Endothelial cell of umbilical vein (primary cell): ENCODE measurements at regions not wholly inside any gene's neighbourhood (a gene's known extent, or its start where the extent isn't known, plus 50 kb on each side); places are given as distances from the start of the nearest gene placed in this dataset.

Experiments used
- BruUV-seq: library from RNA; stranded (reverse); fragments of 400-500 nt; replicated peaks from 2 replicates; lab custom pipeline; 2021; lab: Mats Ljungman, UMichigan
- CTCF ChIA-PET: fragments of 300-600, 350-600 bp; sonication (Branson Sonifier 250); formaldehyde crosslinking; loops from one replicate; lab custom pipeline; 2021; ENCODE audit warnings: antibody characterized with exemption, inconsistent platforms; lab: Charles Lee
- POLR2A ChIA-PET: fragments of 300-600, 350-600 bp; sonication (Branson Sonifier 250); formaldehyde crosslinking; loops from one replicate; lab custom pipeline; 2021; ENCODE audit warnings: antibody characterized with exemption, inconsistent platforms; lab: Charles Lee
- DNase-seq: peaks from one replicate; pipeline ENCODE4 v3.0.0-alpha.2; 2011; ENCODE audit warnings: low read depth, low spot score
- FAIRE-seq: peaks from 2 replicates; lab custom pipeline; 2011; peaks lifted over from hg19 to GRCh38; lab: Jason Lieb, UNC
- H2AFZ ChIP-seq: 2 replicates; pipeline ENCODE4 v1.6.0; 2012; ENCODE audit warnings: low read depth, low read length, control low read depth, inconsistent platforms
- H3K27ac ChIP-seq: 2 replicates; pipeline ENCODE4 v1.5.1; 2011; ENCODE audit warnings: low read depth, mild to moderate bottlenecking, control low read depth, low read length, moderate library complexity; ENCODE audit not compliant: insufficient read depth
- H3K27me3 ChIP-seq, 2 experiments: 2 replicates each; pipeline versions ENCODE4 v1.6.0 to v1.6.1; 2011; ENCODE audit warnings: low read length in 2 of 2, mixed read lengths in 1 of 2; ENCODE audit not compliant: control insufficient read depth in 2 of 2, insufficient read depth in 2 of 2
- H3K36me3 ChIP-seq, 2 experiments: 2 replicates in 1 of 2; 3 replicates in 1 of 2; pipeline ENCODE4 v1.5.1; 2011; ENCODE audit warnings: low read length in 2 of 2, mild to moderate bottlenecking in 1 of 2, moderate library complexity in 1 of 2; ENCODE audit not compliant: control insufficient read depth in 2 of 2, insufficient read depth in 2 of 2; ENCODE audit errors: extremely low read depth in 1 of 2
- H3K4me1 ChIP-seq: 3 replicates; pipeline ENCODE4 v1.5.1; 2011; ENCODE audit warnings: mild to moderate bottlenecking, low read length; ENCODE audit not compliant: control insufficient read depth, insufficient read depth; ENCODE audit errors: extremely low read depth
- H3K4me2 ChIP-seq: 2 replicates; pipeline ENCODE4 v1.6.1; 2011; ENCODE audit warnings: low read length, control low read depth, mixed read lengths; ENCODE audit not compliant: insufficient read depth
- H3K4me3 ChIP-seq, 3 experiments: fragments of 200-600 bp in 1 of 3; sonication (generic), shearing (Covaris generic) in 1 of 3; replicated peaks in 1 of 3; 2 replicates each; pipeline ENCODE4 v1.5.1; 2011 to 2016; ENCODE audit warnings: control low read depth in 3 of 3, low read length in 3 of 3, mild to moderate bottlenecking in 2 of 3, inconsistent platforms in 1 of 3, low read depth in 1 of 3, moderate library complexity in 1 of 3; ENCODE audit not compliant: insufficient read depth in 1 of 3
- H3K79me2 ChIP-seq: 2 replicates; pipeline ENCODE4 v1.6.0; 2012; ENCODE audit warnings: low read length, inconsistent platforms; ENCODE audit not compliant: control insufficient read depth, insufficient read depth
- H3K9ac ChIP-seq: replicated peaks from 2 replicates; pipeline ENCODE3; 2011; ENCODE audit warnings: low read length, control low read depth; ENCODE audit not compliant: insufficient read depth; ENCODE audit errors: extremely low read depth
- H3K9me1 ChIP-seq: replicated peaks from 3 replicates; pipeline ENCODE4 v1.6.0; 2011; ENCODE audit warnings: mild to moderate bottlenecking, low read length; ENCODE audit not compliant: control insufficient read depth, insufficient read depth; ENCODE audit errors: extremely low read depth
- H3K9me3 ChIP-seq: replicated peaks from 2 replicates; pipeline ENCODE4 v1.5.1; 2012; ENCODE audit warnings: low read length, inconsistent platforms; ENCODE audit not compliant: control insufficient read depth, insufficient read depth
- H4K20me1 ChIP-seq: replicated peaks from 2 replicates; pipeline ENCODE3; 2011; ENCODE audit warnings: mild to moderate bottlenecking, low read length; ENCODE audit not compliant: control insufficient read depth, insufficient read depth; ENCODE audit errors: extremely low read depth
- EZH2 ChIP-seq: IDR thresholded peaks from 2 replicates; pipeline ENCODE4 v1.6.1; 2012; ENCODE audit warnings: borderline replicate concordance, low read depth, mild to moderate bottlenecking, moderate library complexity, low read length, inconsistent platforms; ENCODE audit not compliant: severe bottlenecking
- FOS ChIP-seq: IDR thresholded peaks from 2 replicates; pipeline ENCODE4 v1.6.1; 2011; ENCODE audit warnings: mild to moderate bottlenecking, low read length, moderate library complexity, borderline replicate concordance; ENCODE audit not compliant: insufficient read depth
- GATA2 ChIP-seq: IDR thresholded peaks from 2 replicates; pipeline ENCODE4 v1.7.0; 2011; ENCODE audit warnings: low read depth, mild to moderate bottlenecking, moderate library complexity, mixed read lengths, low read length; ENCODE audit not compliant: insufficient read length, insufficient read depth
- JUN ChIP-seq: IDR thresholded peaks from 2 replicates; pipeline ENCODE4 v1.6.1; 2011; ENCODE audit warnings: borderline replicate concordance, low read depth; ENCODE audit not compliant: insufficient read length, insufficient read depth
- MYC ChIP-seq: IDR thresholded peaks from one replicate; pipeline ENCODE4 v1.6.1; 2011; ENCODE audit warnings: mild to moderate bottlenecking, low read depth, low read length
- POLR2A ChIP-seq: IDR thresholded peaks from 2 replicates; pipeline ENCODE4 v1.6.1; 2012; ENCODE audit warnings: low read depth, mild to moderate bottlenecking, control low read depth, low read length
- POLR2AphosphoS5 ChIP-seq: IDR thresholded peaks from 2 replicates; pipeline ENCODE4 v1.6.1; 2012; ENCODE audit warnings: low read depth, mild to moderate bottlenecking, control low read depth, low read length, moderate library complexity; ENCODE audit not compliant: insufficient read depth
- dilution Hi-C: fragments of 300-500 bp; cut with MboI; formaldehyde crosslinking; loops from one replicate; pipeline ENCODE4 v1.15.0; 2019; ENCODE audit warnings: low sequenced_read_pairs; ENCODE audit not compliant: extremely low pct_ligation_motif_present
- intact Hi-C: fragments of 100-400 bp; cut with micrococcal nuclease; formaldehyde crosslinking; loops from one replicate; pipeline ENCODE4 v1.10.0; 2022
- TF ChIP-seq, protein P1 (sequence below): IDR thresholded peaks from 2 replicates; pipeline ENCODE4 v1.6.1; 2011; ENCODE audit not compliant: insufficient read depth, insufficient read length
- TF ChIP-seq, protein P2 (sequence below), 2 donors: IDR thresholded peaks; 1 replicate in 1 of 2; 2 replicates in 1 of 2; pipeline ENCODE4 v1.5.1; 2011; ENCODE audit warnings: low read length in 2 of 2, mild to moderate bottlenecking in 2 of 2, moderate library complexity in 2 of 2, control low read depth in 1 of 2, inconsistent platforms in 1 of 2, low read depth in 1 of 2; ENCODE audit not compliant: insufficient read depth in 1 of 2; ENCODE audit errors: extremely low read depth in 1 of 2

DNA sequence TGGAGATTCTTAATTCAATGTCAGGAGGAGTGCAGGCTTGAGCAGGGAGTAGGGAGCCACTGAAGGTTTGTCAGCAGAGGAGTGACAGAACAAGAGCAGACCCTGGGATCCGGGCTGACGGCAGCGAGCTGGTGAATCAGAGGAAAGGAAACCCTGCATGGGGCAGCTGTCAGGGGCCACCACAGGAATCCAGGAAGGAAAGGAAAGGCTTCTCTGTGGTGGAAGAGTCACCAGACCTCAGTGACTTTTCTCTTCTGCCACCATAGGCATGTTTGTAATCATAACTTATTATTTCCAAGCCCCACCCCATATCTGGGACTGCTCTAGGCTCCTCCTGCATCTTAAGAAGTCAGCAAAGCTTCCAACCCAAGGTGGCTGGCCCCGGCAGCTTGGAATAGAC, 150.9 kb downstream of the BCOR start:
- Histone ChIP-seq H3K27ac (peak overlapping the region; percentile 55), H3K9ac (no peak overlapping the region), H2AFZ (no peak overlapping the region), H4K20me1 (no peaks in the 10 kb centered on the region), H3K4me1 (peaks cover 25% of the 10 kb centered on the region), H3K36me3 (no peaks in the 10 kb centered on the region), H3K4me2 (peak overlapping the region; percentile 30), H3K9me1 (no peaks in the 10 kb centered on the region), H3K9me3 (no peaks in the 10 kb centered on the region), H3K4me3 (no peak overlapping the region), H3K27me3 (no peaks in the 10 kb centered on the region), H3K79me2 (no peaks in the 10 kb centered on the region)
- FAIRE-seq (peak; percentile 98), DNase-seq (peak; percentile 29)
- BruUV-seq: no TSS peak
- ChIA-PET CTCF (no interaction called here), POLR2A (no interaction called here)
- intact Hi-C loops (no loop called here), dilution Hi-C loops (no loop called here)
- no peak for TF ChIP-seq EZH2
- TF ChIP-seq, protein P1, sequence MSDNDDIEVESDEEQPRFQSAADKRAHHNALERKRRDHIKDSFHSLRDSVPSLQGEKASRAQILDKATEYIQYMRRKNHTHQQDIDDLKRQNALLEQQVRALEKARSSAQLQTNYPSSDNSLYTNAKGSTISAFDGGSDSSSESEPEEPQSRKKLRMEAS: no peak
- TF ChIP-seq GATA2: peak; percentile 27
- no peak for TF ChIP-seq JUN
- peak; percentile 68 for TF ChIP-seq FOS
- no peak for TF ChIP-seq MYC
- TF ChIP-seq, protein P2, sequence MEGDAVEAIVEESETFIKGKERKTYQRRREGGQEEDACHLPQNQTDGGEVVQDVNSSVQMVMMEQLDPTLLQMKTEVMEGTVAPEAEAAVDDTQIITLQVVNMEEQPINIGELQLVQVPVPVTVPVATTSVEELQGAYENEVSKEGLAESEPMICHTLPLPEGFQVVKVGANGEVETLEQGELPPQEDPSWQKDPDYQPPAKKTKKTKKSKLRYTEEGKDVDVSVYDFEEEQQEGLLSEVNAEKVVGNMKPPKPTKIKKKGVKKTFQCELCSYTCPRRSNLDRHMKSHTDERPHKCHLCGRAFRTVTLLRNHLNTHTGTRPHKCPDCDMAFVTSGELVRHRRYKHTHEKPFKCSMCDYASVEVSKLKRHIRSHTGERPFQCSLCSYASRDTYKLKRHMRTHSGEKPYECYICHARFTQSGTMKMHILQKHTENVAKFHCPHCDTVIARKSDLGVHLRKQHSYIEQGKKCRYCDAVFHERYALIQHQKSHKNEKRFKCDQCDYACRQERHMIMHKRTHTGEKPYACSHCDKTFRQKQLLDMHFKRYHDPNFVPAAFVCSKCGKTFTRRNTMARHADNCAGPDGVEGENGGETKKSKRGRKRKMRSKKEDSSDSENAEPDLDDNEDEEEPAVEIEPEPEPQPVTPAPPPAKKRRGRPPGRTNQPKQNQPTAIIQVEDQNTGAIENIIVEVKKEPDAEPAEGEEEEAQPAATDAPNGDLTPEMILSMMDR (IDR thresholded peaks at IDR 0.05; ENCODE audit: extremely low read depth in 1 of 2, insufficient read depth in 1 of 2, low read depth in 1 of 2, low read length in 2 of 2): no peak
- peak; percentile 48 for TF ChIP-seq POLR2AphosphoS5
- TF ChIP-seq POLR2A: no peak
